Small intestine (tissue), 7 donors: ENCODE measurements at regions not wholly inside any gene's neighbourhood (a gene's known extent, or its start where the extent isn't known, plus 50 kb on each side); places are given as distances from the start of the nearest gene placed in this dataset.
"Not testable (repeated sequence)": the region's sequence is repeated elsewhere in the genome, so short reads cannot be mapped to it uniquely, and the experiment has no call there.

Experiments
- DNase-seq, 2 donors: peaks; one replicate each; pipeline versions ENCODE4 v3.0.0 to v3.0.0-alpha.2; 2013
- FAIRE-seq: peaks from 2 replicates; lab custom pipeline; 2012; peaks lifted over from hg19 to GRCh38; lab: Jason Lieb, UNC
- H3K27ac ChIP-seq, 3 donors: one replicate each; pipeline ENCODE4 v1.5.1; 2013; ENCODE audit warnings: low read length in 2 of 3, mild to moderate bottlenecking in 2 of 3, control low read depth in 1 of 3, inconsistent platforms in 1 of 3, low read depth in 1 of 3, moderate library complexity in 1 of 3
- H3K27me3 ChIP-seq, 3 donors: one replicate each; pipeline ENCODE4 v1.6.1; 2013; ENCODE audit warnings: low read length in 3 of 3, inconsistent platforms in 1 of 3; ENCODE audit not compliant: control insufficient read depth in 3 of 3, insufficient read depth in 3 of 3
- H3K36me3 ChIP-seq, 3 donors: one replicate each; pipeline ENCODE4 v1.6.1; 2013; ENCODE audit warnings: low read length in 3 of 3, inconsistent platforms in 1 of 3, low read depth in 1 of 3, mild to moderate bottlenecking in 1 of 3, moderate library complexity in 1 of 3; ENCODE audit not compliant: control insufficient read depth in 3 of 3, insufficient read depth in 2 of 3
- H3K4me1 ChIP-seq, 3 donors: one replicate each; pipeline ENCODE4 v1.6.1; 2013; ENCODE audit warnings: low read length in 2 of 3, inconsistent platforms in 1 of 3, low read depth in 1 of 3, mild to moderate bottlenecking in 1 of 3, moderate library complexity in 1 of 3; ENCODE audit not compliant: control insufficient read depth in 3 of 3, insufficient read depth in 2 of 3
- H3K4me3 ChIP-seq, 3 donors: one replicate each; pipeline ENCODE4 v1.5.1; 2013; ENCODE audit warnings: low read length in 3 of 3, control low read depth in 1 of 3, inconsistent platforms in 1 of 3, low read depth in 1 of 3, mild to moderate bottlenecking in 1 of 3, moderate library complexity in 1 of 3
- H3K9me3 ChIP-seq, 2 donors: one replicate each; pipeline ENCODE4 v1.6.1; 2013; ENCODE audit warnings: low read depth in 1 of 2, low read length in 1 of 2; ENCODE audit not compliant: control insufficient read depth in 2 of 2, insufficient read depth in 1 of 2
- WGBS, 3 donors: extraction: QIAGEN DNeasy Blood & Tissue Kit; methylation state at CpG; one replicate each; pipeline ENCODE4 v1.1.7; 2013; 5-methylcytosine and 5-hydroxymethylcytosine counted together
- donor health status: healthy with polysubstance abuse.
- donor health status: control.
- donor health status: control.
- donor health status: Bipolar disorder and iron deficiency.
- donor health status: healthy.

DNA sequence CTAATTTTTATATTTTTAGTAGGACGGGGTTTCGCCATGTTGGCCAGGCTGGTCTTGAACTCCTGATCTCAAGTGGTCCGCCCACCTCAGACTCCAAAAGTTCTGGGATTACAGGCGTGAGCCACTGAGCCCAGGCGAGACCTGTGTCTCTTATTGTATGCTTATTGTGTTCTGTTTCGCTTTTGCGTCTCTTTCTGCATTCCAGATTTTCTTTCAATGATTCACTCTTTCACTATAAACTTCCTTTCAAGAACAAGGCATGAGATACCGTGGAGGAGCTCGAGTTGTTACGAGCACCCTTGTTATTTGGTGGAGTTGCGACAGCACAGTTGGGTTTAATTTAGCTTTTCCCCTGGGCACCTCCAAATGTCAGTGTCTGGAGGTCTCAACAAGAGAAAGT lies 366.7 kb upstream of the FAT1 start:
- FAIRE-seq = no peak
- no peak for DNase-seq
- WGBS, 3 donors = 91 to 93% (median 92%) methylated on average over 11 of the region's 11 CpGs

DNA sequence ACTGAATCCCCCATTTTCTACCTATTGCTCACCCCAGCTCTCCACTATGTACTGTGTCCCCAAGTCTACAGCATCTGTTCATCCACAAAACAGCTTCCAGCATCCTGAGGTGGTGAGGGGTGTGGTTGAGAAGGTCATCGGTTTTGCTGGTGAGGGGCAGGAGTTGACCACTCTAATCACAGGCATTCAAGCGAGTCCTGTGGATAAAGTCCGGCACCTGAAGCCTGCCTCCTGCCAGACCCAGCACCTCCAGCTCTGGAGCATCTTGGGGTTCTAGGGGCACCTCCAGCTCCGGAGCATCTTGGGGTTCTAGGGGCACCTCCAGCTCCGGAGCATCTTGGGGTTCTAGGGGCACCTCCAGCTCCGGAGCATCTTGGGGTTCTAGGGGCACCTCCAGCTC lies 367.2 kb upstream of the FAT1 start:
- not testable (repeated sequence) for H3K27ac ChIP-seq, H3K27me3 ChIP-seq, H3K36me3 ChIP-seq, H3K4me3 ChIP-seq, H3K9me3 ChIP-seq, H3K4me1 ChIP-seq, FAIRE-seq, DNase-seq
- WGBS, 3 donors = 89 to 97% (median 92%) methylated on average over 4 to 6 of the region's 6 CpGs

More for the DNA sequence above, 366.7 kb upstream of the FAT1 start:
- no peaks in the 10 kb centered on the region for H3K4me1 ChIP-seq
- H3K36me3 ChIP-seq = no peaks in the 10 kb centered on the region
- peaks cover 0 to 2% (median 0%) of the 10 kb centered on the region in 3 donors for H3K27me3 ChIP-seq
- H3K4me3 ChIP-seq = no peak overlapping the region
- H3K27ac ChIP-seq = no peak overlapping the region
- no peaks in the 10 kb centered on the region for H3K9me3 ChIP-seq

DNA sequence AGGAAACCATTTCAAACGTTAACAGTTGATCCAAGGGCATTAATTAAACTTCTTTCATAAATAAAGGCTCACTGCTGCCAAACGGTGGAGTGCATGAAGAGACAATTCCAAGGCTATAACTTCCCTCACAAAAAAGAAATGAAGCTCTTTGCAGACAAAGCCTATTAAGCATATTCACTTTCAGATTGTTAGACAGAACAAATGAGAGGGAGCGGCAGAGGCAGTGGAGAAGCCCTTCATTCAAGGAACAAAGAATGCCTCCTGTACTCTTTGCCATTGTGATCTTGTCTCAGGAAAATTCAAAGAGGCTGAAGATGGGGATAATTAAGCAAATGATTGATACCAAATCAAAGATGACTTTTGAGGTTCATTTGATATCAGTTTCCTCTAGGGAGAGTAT lies 370.5 kb upstream of the FAT1 start:
- DNase-seq (no peak), FAIRE-seq (no peak)
- 36 to 56% (median 53%) methylated on average over 3 of the region's 3 CpGs for WGBS, 3 donors
- H3K4me1 ChIP-seq = no peaks in the 10 kb centered on the region
- no peak overlapping the region for H3K27ac ChIP-seq
- H3K36me3 ChIP-seq = no peaks in the 10 kb centered on the region
- no peak overlapping the region for H3K4me3 ChIP-seq
- no peaks in the 10 kb centered on the region for H3K9me3 ChIP-seq
- H3K27me3 ChIP-seq = peaks cover 0 to 1% (median 0%) of the 10 kb centered on the region in 3 donors

DNA sequence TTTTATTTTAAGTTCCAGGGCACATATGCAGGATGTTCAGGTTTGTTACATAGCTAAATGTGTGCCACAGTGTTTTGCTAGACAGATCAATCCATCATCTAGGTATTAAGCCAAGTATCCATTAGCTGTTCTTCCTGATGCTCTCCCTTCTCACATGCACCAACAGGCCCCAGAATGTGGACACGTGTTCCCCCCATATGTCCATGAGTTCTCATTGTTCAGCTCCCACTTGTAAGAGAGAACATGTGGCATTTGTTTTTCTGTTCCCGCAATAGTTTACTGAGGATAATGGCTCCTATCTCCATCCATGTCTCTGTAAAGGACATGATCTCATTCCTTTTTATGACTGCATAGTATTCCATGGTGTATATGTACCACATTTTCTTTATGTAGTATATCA lies 374.8 kb upstream of the FAT1 start:
- WGBS, 3 donors = 43 to 47% (median 44%) methylated on average over 2 of the region's 2 CpGs
- no peaks in the 10 kb centered on the region for H3K9me3 ChIP-seq
- no peak overlapping the region for H3K27ac ChIP-seq
- no peaks in the 10 kb centered on the region for H3K36me3 ChIP-seq
- no peak overlapping the region for H3K4me3 ChIP-seq
- H3K27me3 ChIP-seq = no peaks in the 10 kb centered on the region
- no peaks in the 10 kb centered on the region for H3K4me1 ChIP-seq
- FAIRE-seq (no peak), DNase-seq (no peak)

DNA sequence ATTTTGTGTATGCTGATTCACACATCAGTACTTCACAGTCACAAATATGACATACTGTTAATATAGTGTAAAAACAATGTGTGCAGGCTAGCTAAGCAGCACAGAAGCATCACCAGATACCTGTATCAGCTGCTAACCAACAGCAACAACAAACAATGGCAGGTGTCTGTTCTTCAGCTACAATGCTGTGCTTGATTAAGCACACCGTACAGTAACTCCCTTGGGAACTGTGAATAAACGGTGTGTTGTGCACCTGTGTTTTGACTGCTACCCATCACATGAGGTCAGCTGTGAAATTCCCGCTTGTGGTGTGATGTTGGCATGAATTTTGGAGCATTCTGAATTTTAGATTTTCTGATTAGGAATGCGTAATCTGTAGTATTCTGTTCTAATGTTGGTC lies 379.7 kb upstream of the FAT1 start:
- no peak for FAIRE-seq
- WGBS, 3 donors = 73 to 84% (median 74%) methylated on average over 4 of the region's 4 CpGs

DNA sequence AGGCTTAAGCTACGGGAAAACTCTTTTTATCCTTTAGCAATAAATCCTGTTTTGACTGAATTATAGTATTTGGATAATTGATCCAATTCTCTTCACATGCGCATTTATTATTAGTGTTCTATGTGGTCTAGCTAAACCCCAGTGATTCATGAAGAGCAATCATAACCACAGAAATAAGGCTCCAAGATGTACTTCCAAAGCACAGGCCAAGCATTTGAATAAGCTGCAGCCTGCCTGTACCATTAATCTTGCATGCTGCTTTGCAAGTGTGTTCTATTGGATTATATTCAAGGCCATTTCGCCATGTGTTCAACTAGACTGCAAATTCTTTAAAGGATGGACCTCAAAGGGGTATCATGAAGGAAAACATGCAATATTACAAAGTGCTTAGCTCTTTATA lies 385.2 kb upstream of the FAT1 start:
- no peaks in the 10 kb centered on the region for H3K4me1 ChIP-seq
- no peak for FAIRE-seq
- WGBS, 3 donors = 65 to 77% (median 74%) methylated on average over 3 of the region's 3 CpGs

More for the DNA sequence above, 379.7 kb upstream of the FAT1 start:
- Histone ChIP-seq H3K9me3 (no peaks in the 10 kb centered on the region), H3K27me3 (no peaks in the 10 kb centered on the region), H3K4me3 (no peak overlapping the region), H3K36me3 (no peaks in the 10 kb centered on the region), H3K4me1 (no peaks in the 10 kb centered on the region), H3K27ac (no peak overlapping the region)
- DNase-seq = no peak

DNA sequence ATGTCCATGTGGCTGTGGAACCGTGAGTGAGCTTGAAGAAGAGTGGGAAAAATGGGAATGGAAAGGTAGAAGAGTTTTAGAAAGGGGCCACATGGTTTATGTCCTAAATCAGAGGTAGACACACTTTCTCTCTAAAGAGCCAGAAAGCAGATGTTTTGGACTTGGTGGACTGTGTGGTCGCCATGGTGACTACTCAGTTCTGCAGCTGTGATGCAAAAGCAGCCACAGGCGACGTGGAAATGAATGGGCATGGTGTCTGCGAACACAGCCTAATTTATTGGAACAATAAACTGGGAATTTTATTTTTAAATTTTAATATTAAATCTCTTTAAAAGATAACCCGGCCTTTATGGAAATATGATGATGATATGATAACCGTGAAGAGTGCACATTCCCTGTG lies 386.0 kb upstream of the FAT1 start:
- no peaks in the 10 kb centered on the region for H3K27me3 ChIP-seq
- WGBS, 3 donors = 86 to 88% (median 88%) methylated on average over 7 of the region's 7 CpGs

More for the DNA sequence above, 385.2 kb upstream of the FAT1 start:
- Histone ChIP-seq H3K27ac (no peak overlapping the region), H3K4me3 (no peak overlapping the region), H3K9me3 (peaks cover 0 to 1% of the 10 kb centered on the region in 2 donors), H3K36me3 (no peaks in the 10 kb centered on the region), H3K27me3 (no peaks in the 10 kb centered on the region)
- no peak for DNase-seq

DNA sequence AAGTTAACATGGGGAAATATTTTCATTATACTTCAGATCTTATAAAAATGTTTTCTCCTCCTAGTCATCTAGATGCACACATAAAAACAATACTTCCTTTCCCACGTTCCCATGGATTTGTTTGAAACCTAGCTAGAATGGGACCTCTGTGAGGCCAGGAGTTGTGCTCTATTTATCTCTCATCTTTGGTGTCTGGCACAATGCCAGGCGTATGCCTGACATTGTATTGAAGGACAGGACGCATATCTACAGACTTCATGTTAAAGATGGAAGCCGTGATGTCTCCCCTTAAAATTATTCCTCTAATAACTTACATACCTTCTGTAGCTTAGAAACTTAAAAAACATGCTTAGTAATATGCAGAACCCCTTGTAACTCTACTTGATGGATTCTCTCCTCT lies 394.5 kb upstream of the FAT1 start:
- no peak overlapping the region for H3K27ac ChIP-seq
- no peak for DNase-seq
- H3K9me3 ChIP-seq = no peaks in the 10 kb centered on the region
- no peak for FAIRE-seq
- no peaks in the 10 kb centered on the region for H3K27me3 ChIP-seq
- no peak overlapping the region for H3K4me3 ChIP-seq
- H3K4me1 ChIP-seq = no peaks in the 10 kb centered on the region
- H3K36me3 ChIP-seq = no peaks in the 10 kb centered on the region
- 75 to 81% (median 81%) methylated on average over 4 of the region's 4 CpGs for WGBS, 3 donors

More for the DNA sequence above, 386.0 kb upstream of the FAT1 start:
- Histone ChIP-seq H3K4me1 (no peaks in the 10 kb centered on the region), H3K4me3 (no peak overlapping the region), H3K36me3 (no peaks in the 10 kb centered on the region), H3K27ac (no peak overlapping the region), H3K9me3 (peaks cover 0 to 1% of the 10 kb centered on the region in 2 donors)
- FAIRE-seq (no peak), DNase-seq (no peak)

DNA sequence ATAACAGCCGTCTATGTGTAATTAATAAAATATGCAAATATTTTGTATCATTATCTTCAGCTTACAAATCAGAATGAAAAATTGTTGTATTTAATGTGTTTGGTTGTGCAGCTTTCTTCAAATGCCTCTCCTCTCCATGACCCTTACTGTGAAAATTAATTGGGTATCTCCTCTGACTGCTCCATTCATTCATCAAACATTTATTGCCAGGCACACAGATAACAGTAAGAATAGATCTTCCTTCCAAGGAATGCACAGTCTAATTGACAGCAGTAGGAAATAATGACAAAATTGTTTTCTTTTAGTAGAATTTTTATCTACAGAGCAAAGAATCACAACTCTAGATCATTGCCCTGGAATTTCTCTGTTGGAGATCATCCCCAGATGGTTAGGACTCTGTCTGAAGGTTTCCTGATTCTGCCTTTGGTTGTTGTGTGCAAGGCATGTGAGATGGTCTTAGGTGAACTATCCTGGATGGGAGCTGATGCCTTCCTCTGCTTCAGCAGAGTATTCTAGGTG lies 395.0 kb upstream of the FAT1 start:
- no peaks in the 10 kb centered on the region for H3K9me3 ChIP-seq
- DNase-seq (no peak), FAIRE-seq (no peak)
- no peaks in the 10 kb centered on the region for H3K36me3 ChIP-seq
- H3K4me3 ChIP-seq = no peak overlapping the region
- WGBS, 3 donors = 72 to 83% (median 74%) methylated on average over 1 of the region's 1 CpG
- H3K27me3 ChIP-seq = no peaks in the 10 kb centered on the region
- no peak overlapping the region for H3K27ac ChIP-seq
- H3K4me1 ChIP-seq = no peaks in the 10 kb centered on the region
